ENCODE measurements at regions not wholly inside any gene's neighbourhood (a gene's known extent, or its start where the extent isn't known, plus 50 kb on each side); places are given as distances from the start of the nearest gene placed in this dataset.
"Not testable (repeated sequence)": the region's sequence is repeated elsewhere in the genome, so short reads cannot be mapped to it uniquely, and the experiment has no call there.

GRCh38 chr17:51347851-51348584 is 87.7 kb downstream of the UTP18 start:
- DNase-seq: no peak

DNA sequence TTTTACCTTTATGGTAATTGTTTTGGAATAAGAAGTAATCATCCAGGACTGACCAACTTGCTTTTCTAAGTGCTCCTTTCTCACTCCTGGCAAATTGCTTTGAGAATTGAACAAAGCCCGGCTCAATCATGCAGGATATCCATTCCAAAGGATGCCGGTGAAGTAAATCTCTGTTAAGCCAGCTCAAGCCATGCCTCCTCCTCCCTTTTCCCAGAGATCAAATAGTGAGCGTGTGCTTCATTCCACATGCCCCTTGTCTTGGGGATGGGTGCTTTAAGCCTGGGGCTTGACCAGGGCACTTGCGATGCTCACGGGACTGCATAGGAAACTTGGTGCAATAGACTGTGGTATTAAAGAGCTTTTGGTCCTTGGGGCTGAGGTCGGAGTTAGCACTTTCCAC is 90.7 kb downstream of the UTP18 start:
- no peak for DNase-seq

GRCh38 chr17:51351890-51352289 is 91.5 kb downstream of the UTP18 start:
- peak in 23 of 51 donors; percentile 9 to 68 (median 37) for DNase-seq

DNA sequence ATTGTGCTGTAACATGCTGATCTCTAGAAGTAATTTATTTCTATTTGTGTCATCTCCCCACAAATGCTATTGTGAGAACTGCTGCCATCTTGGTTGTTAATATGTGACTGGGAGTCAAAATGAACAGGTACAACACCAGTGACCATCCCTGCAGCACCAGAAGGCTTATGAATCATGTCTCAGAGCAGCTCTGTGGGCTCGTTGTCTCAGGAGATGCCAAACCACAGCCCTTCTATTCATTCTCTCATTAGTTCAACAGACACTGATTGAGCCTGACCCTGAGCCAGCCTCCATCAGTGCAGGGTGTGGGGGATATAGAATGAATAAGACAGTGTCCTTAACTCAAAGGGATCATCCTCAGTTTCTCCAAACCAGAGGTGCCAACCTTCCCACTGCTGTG is 92.5 kb downstream of the UTP18 start:
- peak in 1 of 51 donors; percentile 14 for DNase-seq

- DNase-seq: no peak
Measured at GRCh38 chr17:51353296-51353695, 93.0 kb downstream of the UTP18 start.

DNA sequence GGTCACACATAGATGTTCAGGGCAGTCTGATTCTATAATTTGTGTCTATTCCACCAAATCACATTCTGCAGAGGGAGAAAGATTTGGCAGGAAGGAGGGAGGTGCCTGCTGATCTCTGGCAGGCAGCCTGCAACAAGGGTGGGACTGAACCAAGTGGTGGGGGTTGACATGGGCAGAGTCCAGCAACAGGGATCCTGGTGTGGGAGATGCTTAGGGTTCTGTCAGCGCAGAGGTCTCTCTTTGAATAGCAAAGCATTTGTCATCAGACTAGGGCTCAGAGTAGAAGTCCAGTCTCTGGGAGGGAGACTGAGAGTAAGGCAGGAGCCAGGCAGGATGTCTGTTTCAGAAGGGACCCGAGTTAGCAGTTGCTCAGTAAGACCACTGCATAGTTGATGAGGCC is 94.6 kb downstream of the UTP18 start:
- DNase-seq: no peak

DNA sequence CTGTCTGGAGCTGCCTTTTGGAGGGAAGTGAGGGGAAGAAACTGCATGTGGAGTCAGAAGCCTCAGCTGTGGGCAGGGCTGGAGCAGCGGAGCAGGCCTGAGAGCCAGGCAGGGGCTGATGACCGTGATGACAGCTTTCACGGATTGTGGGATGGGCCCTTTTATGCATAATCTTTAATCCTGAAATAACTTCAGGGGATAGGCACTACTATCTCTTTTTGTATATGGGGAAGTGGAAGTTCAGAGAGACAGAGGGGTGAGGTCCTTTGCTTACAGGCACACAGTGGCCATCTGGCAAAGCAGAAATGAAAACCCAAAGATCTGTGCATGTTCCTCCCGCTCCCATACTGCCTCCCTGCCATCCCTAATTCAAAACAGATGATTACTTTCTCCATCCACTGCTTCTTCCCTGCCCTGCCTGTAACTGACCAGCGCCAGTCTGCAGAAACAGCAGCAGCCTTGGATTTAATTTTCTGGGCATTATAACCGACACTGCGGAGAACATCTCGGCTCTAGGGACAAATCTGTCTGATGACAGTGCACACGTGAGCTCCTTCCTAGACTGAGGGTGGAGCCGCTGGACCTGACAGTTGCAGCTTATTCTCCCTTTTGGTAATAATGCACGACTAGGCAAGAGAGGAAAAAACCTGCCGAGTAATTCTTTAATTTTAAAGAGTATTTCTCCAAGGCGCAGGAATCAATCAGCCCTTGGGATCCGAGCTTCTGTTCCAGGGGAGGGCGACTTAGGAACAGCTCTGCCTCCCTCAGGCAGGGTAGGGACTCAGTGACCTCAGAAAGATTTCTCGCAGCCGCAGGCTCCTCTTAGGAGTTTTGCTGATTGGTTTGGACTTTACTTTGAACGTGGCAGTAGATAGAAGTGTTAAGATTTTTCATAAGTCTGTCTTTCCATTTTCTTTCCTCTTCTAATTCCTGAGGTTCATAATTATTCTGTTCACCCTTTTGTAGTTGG is 95.4 kb downstream of the UTP18 start:
- peak in 2 of 51 donors; percentile 26 to 37 for DNase-seq

- DNase-seq: no peak
Measured at GRCh38 chr17:51359055-51359454, 98.7 kb downstream of the UTP18 start.

DNA sequence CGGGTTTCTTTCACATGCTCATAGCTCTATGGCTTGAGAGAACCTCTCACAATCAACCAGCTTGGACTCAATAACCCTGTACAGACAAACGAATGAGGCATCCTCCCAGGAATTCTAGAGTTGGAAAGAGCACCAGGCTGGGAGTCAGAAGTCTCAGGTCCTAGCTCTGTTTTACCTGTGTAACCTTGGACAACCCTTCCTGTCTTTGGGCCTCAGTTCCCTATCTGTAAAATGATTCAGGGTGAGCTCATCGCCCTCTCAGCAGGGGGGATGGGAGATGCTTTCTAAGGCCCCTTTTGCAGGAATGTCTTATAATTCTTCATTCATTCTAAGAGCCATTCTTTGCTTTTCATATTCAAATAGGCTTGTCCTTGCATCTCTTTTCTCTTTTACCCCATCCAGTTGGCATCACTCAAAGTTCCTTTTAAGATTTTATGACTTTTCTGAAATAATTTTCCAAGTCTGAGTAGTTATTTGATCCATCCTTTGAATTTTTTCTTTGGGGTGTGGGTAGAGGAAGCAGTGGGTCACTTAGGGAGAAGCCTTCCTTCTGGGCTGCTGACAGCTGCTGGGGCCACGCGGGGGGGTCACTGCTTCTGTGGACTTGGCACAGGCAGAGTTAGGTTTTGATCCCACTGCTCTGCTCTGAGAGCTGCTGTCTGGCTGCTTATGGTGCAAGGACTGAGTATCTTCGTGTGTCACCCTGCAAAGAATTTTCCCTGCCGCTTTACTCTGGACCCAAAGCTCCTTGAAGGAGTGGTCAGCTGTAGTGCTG is 102.7 kb downstream of the UTP18 start:
- DNase-seq: peak in 28 of 51 donors; percentile 5 to 77 (median 47)

- no peak for DNase-seq
Measured at GRCh38 chr17:51365090-51365489, 104.7 kb downstream of the UTP18 start.

GRCh38 chr17:51366866-51367265 is 106.5 kb downstream of the UTP18 start:
- peak in 1 of 51 donors; percentile 31 for DNase-seq

DNA sequence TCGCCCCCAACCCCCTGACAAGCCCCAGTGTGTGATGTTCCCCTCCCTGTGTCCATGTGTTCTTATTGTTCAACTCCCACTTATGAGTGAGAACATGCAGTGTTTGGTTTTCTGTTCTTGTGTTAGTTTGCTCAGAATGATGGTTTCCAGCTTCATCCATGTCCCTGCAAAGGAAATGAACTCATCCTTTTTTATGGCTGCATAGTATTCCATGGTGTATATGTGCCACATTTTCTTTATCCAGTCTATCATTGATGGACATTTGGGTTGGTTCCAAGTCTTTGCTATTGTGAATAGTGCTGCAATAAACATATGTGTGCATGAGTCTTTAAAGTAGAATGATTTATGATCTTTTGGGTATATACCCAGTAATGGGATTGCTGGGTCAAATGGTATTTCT is 107.5 kb downstream of the UTP18 start:
- DNase-seq: not testable (repeated sequence)

DNA sequence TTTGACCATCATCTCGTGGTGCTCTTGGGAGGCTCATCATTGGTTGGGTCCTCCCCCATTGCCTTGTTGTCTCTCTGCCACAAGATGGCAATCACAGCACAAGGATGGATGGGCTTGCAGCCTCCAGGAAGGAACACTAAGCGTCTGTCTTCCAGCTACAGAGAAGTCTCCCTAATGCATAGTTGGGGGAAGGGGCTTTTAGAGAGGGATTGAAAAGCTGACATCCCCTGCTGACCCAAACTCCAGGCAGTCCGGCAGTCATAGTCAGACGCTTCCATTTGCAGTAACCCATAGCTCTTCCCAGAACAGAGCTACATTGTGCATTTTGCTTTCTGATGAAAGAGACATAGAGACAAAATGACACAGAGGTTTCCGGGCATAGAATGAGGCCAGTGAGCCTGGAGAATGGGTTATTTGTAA is 111.4 kb downstream of the UTP18 start:
- peak in 43 of 51 donors; percentile 14 to 91 (median 66) for DNase-seq

DNA sequence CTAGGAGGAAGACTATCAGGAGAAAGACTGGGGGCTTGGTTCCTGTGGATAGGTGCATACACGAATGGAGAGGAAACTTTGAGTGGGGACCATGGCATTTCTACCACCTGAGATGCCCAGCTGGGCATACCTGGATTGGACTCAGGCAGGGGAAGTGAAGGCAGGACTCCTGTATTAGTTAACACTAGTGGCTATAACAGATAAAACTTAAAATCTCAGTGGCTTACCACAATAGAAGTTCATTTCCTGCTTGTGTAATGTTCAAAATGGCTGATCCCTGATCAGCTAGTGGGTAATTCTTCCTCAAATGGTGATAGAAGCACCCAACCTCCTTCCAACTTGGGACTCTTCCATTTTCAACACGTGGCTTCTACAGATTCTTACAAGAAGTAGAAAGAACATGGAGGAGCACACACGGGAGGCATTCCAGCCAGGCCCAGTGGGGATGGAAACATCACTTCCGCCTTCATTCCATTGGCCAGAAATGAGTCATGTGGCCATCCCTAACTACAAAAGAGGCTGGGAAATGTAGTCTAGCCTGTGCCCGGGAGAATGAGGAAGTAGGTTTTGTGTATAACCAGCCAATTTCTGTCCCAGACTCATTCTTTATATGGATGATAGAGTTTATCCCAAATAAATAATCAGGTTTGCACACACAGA is 112.1 kb downstream of the UTP18 start:
- peak in 41 of 51 donors; percentile 13 to 91 (median 61) for DNase-seq

GRCh38 chr17:51373489-51374152 is 113.3 kb downstream of the UTP18 start:
- no peak for DNase-seq

- no peak for DNase-seq
Measured at GRCh38 chr17:51374209-51374608, 113.9 kb downstream of the UTP18 start.

GRCh38 chr17:51375771-51376170 is 115.4 kb downstream of the UTP18 start:
- no peak for DNase-seq

DNA sequence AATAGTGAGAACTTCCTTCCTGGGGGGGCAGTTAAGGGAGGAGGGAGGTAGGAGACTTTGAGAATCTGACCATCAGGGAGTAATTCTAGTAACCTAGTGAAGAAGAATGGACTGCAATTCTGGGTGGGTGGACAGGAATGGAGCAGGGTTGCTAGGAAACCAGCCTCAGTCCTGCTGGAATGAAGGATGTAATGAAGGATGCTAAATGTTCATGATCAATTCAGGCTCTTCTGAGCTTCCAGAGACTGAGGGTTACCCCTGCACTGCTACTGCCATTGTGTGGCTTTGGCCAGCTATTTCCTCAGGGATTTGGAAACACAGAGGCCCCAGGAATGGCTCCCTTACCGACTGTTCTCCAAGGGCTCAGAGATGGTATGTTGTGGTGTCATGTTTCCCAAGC is 116.4 kb downstream of the UTP18 start:
- no peak for DNase-seq

DNA sequence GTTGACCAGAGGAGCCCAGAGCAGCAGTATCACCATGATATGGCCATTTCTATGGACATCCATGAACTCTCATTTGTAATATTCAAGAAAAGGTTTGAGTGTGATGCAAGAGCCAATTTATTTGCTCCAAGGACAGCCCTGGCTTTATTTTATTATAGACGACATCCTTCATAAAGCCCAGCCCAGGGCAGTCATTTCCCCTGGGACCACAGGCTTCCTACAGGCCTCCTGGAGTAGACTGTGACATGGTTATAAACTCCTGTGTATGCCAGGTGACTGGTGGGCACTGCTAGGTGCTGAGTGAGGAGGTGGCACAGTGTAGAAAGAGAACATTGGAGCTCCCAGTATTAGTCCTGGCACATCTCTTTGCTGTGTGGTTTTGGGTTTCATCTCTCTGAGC is 120.9 kb downstream of the UTP18 start:
- DNase-seq: no peak

- no peak for DNase-seq
Measured at GRCh38 chr17:51385208-51385607, 124.9 kb downstream of the UTP18 start.

- no peak for DNase-seq
Measured at GRCh38 chr17:51387582-51387981, 127.2 kb downstream of the UTP18 start.

Measured in hypothalamus (tissue), 51 donors.